VCaP (cell line): ENCODE measurements at regions not wholly inside any gene's neighbourhood (a gene's known extent, or its start where the extent isn't known, plus 50 kb on each side); places are given as distances from the start of the nearest gene placed in this dataset.

Experiments
- H3K27ac ChIP-seq: fragments of 450-650 bp; 2 replicates; pipeline ENCODE4 v1.5.1; 2017
- CTCF ChIP-seq: fragments of 450-650 bp; conservative IDR thresholded peaks from 2 replicates; pipeline ENCODE4 v1.5.1; 2017; ENCODE audit warnings: mild to moderate bottlenecking, moderate library complexity

DNA sequence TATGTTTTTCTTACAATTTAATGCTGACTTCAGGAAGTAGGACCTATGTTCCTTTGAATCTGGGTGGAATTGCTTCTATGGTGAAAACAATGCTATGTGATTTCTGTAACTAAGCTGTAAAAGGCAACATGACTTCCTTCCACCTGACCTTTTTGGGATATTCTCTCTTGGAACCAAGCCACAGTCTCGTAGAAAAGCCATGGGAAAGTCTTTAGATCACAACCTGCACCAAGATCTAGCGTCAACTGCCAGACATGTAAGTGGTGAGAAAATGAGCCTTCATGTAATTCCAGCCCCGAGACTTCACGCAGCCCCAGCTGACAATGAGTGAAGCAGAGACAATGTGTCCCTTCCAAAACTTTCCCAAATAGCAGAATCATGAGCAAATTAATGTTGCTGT is 297.0 kb upstream of the DCAF8L1 start:
- no peak for TF ChIP-seq CTCF
- no peak overlapping the region for H3K27ac ChIP-seq

DNA sequence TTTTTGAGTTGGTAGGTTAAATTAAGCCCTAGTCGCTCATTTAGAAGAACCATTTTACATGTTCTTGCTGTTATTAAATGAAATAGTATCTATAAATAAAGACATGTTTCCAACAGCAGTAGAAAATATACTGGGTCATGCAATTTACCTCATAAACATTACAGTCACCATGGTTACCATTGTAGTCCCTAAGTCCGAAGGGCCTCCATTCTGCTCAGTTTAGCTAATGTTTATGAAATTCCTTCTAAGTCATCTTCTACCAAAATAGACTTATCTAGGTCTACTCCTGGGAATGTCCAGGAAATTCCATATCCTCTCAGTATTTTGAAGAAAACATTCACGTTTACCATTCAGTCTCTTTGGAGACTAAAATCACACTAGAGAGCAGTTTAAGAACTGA is 292.5 kb upstream of the DCAF8L1 start:
- H3K27ac ChIP-seq: no peak overlapping the region
- no peak for TF ChIP-seq CTCF

DNA sequence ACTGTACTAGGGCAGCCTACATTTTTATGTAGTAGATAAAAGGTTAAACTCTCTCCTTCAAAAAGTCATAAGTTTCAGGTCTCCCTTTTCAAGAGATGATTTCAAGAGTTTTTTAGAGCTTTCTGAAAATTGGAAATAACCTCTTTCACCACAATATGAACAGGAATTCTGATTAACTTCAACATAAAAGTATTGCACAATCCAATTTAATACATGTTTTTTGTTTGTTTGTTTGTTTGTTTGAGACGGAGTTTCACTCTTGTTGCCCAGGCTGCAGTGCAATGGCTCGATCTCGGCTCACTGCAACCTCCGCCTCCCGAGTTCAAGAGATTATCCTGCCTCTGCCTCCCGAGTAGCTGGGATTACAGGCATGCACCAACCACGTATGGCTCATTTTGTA is 265.4 kb upstream of the DCAF8L1 start:
- H3K27ac ChIP-seq: no peak overlapping the region
- no peak for TF ChIP-seq CTCF

DNA sequence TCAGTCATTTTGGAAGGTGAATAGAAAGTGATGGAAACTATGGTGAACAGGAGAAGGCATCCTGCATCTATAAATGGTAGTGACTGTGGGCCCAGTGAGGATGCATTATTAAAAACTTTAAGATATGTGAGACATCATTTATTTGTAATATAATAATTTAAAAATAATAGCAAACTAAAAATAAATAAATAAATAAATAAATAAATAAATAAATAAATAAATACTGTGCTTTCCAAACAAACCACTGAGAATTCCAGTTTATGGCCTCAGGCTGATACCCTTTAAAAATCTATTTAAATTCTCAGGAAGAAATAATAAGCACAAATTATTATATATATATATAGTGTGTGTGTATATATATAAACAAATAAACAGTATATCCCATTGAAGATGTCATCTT is 248.0 kb upstream of the DCAF8L1 start:
- no peak overlapping the region for H3K27ac ChIP-seq
- no peak for TF ChIP-seq CTCF

GRCh38 chrX:28225513-28225912 is 244.3 kb upstream of the DCAF8L1 start:
- no peak for TF ChIP-seq CTCF
- no peak overlapping the region for H3K27ac ChIP-seq

- H3K27ac ChIP-seq: no peak overlapping the region
- no peak for TF ChIP-seq CTCF
Observed at GRCh38 chrX:28223991-28224390, 242.7 kb upstream of the DCAF8L1 start.

- TF ChIP-seq CTCF: no peak
- H3K27ac ChIP-seq: no peak overlapping the region
Observed at GRCh38 chrX:28223469-28223868, 242.2 kb upstream of the DCAF8L1 start.

DNA sequence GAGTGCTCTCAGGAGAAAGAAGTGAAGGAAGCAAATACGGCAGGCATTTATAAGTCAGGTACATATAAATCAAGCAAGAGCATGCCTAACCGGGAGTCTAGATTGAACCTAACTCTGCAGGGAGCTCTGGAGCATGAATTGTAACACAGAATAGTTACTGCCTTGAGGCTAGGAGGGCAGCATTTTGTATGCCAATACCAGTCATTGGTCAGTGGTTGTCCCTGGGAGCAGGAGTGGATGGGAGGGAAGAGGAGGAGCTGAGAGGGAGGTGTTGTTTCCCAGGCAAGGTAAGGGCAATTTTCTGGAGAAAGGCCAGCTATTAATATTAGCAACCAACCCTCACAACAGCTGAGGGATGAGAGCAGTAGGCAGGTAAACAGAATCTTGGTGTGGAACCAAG is 224.7 kb upstream of the DCAF8L1 start:
- no peak overlapping the region for H3K27ac ChIP-seq
- no peak for TF ChIP-seq CTCF
